ENCODE measurements at regions not wholly inside any gene's neighbourhood (a gene's known extent, or its start where the extent isn't known, plus 50 kb on each side); places are given as distances from the start of the nearest gene placed in this dataset.
A peak's percentile ranks its signal among the peaks of the same experiment; 100 is the strongest.
"Not testable (repeated sequence)": the region's sequence is repeated elsewhere in the genome, so short reads cannot be mapped to it uniquely, and the experiment has no call there.

GRCh38 chr13:19123502-19123901 is 58.1 kb downstream of the TUBA3C start:
- DNase-seq, result no peak
- H3K36me3 Mint-ChIP-seq (ENCODE audit: low read depth), result no peaks in the 10 kb centered on the region
- ChIA-PET POLR2A (no interaction called here), CTCF (no interaction called here)
- peaks cover 1% of the 10 kb centered on the region for H3K9me3 Mint-ChIP-seq
- H3K4me1 Mint-ChIP-seq, result no peaks in the 10 kb centered on the region
- H3K4me3 Mint-ChIP-seq, result no peak overlapping the region
- H3K27me3 Mint-ChIP-seq, result peaks cover 3% of the 10 kb centered on the region
- no peak overlapping the region for H3K27ac Mint-ChIP-seq

DNA sequence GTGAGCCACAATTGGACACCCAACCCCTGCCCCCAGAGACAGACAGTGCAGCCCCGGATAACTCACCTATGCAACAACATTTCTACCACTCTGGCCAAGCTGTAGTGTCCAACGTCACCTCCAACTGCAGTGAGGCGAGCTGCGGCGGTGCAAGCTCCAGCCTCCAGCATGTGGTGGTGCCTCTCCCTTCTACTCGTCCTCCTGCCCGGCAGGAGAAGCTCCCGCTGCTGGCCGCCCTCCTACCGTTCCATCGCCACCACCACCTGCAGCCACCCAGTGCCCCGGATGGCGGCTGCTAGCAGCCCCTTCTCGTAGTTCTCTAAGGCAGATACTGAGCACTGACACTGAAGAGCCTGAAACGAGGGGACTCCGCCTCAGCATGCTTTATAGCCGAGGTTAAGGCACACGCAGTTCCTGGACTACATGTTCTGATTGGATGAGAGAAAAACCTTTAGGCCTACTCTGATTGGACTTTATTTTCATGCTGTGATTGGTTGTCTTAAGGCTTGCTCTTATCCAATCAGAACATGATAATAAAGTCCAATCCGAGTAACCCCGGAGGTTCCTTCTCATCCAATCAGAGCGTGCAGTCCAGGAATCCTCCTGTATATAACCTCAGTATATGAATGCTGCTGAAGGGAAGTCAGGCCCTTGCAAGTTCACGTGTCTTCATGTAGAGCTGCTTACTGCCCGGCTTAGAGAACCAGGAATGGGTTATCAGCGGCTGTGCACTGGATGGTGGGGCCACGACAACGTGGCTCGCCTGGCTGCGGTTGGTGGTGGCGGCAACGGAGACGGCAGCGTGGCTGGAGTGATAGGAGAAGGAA is 63.5 kb downstream of the TUBA3C start:
- no peak for DNase-seq
- Mint-ChIP-seq H3K36me3 (ENCODE audit: low read depth) (no peaks in the 10 kb centered on the region), H3K4me1 (no peaks in the 10 kb centered on the region), H3K4me3 (no peak overlapping the region), H3K27ac (no peak overlapping the region), H3K27me3 (no peaks in the 10 kb centered on the region), H3K9me3 (peaks cover 1% of the 10 kb centered on the region)
- ChIA-PET CTCF (no interaction called here), POLR2A (no interaction called here)

DNA sequence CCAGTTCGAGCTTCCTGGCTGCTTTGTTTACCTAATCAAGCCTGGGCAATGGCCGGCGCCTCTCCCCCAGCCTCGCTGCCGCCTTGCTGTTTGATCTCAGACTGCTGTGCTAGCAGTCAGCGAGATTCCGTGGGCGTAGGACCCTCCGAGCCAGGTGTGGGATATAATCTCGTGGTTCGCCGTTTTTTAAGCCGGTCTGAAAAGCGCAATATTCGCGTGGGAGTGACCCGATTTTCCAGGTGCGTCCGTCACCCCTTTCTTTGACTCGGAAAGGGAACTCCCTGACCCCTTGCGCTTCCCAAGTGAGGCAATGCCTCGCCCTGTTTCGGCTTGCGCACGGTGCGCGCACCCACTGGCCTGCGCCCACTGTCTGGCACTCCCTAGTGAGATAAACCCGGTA is 72.4 kb downstream of the TUBA3C start:
- CTCF ChIA-PET; H3K27me3 Mint-ChIP-seq; H3K4me1 Mint-ChIP-seq; H3K9me3 Mint-ChIP-seq; H3K36me3 Mint-ChIP-seq (ENCODE audit: low read depth); DNase-seq; POLR2A ChIA-PET; H3K27ac Mint-ChIP-seq: not testable (repeated sequence)
- peak overlapping the region; percentile 36 for H3K4me3 Mint-ChIP-seq

GRCh38 chr13:19103140-19103539 is 78.5 kb downstream of the TUBA3C start:
- H3K4me3 Mint-ChIP-seq, result no peak overlapping the region
- H3K36me3 Mint-ChIP-seq (ENCODE audit: low read depth), result no peaks in the 10 kb centered on the region
- no peak overlapping the region for H3K27ac Mint-ChIP-seq
- no peaks in the 10 kb centered on the region for H3K9me3 Mint-ChIP-seq
- POLR2A ChIA-PET, result no interaction called here
- DNase-seq, result no peak
- H3K4me1 Mint-ChIP-seq, result no peaks in the 10 kb centered on the region
- H3K27me3 Mint-ChIP-seq, result no peaks in the 10 kb centered on the region
- CTCF ChIA-PET, result no interaction called here

DNA sequence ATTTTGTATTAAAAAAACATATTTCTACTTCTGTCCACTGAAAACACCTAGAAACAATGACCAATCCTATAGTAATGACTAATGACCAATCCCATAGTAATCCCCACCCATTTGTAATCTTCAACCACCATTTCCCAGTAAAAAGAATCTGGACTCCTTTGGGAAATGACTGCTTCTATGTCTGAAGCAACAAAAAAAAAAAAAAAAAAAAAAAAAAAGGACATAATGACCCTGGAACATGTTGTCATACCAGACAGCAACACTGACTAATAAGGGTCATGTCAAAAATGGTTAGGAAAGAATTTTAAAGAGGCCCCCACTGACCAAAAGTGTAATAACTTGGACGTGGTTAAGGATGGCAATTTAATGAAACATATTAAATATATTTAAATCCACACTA is 88.3 kb downstream of the TUBA3C start:
- no peak for DNase-seq
- Mint-ChIP-seq H3K36me3 (ENCODE audit: low read depth) (no peaks in the 10 kb centered on the region), H3K9me3 (no peaks in the 10 kb centered on the region), H3K27me3 (no peaks in the 10 kb centered on the region), H3K27ac (no peak overlapping the region), H3K4me3 (no peak overlapping the region), H3K4me1 (no peaks in the 10 kb centered on the region)
- ChIA-PET POLR2A (no interaction called here), CTCF (interaction anchor here (0.6 kb wide), 1 partner anchor 268 kb away, joined by 4 read pairs; no protein-coding TSS in a partner anchor)

DNA sequence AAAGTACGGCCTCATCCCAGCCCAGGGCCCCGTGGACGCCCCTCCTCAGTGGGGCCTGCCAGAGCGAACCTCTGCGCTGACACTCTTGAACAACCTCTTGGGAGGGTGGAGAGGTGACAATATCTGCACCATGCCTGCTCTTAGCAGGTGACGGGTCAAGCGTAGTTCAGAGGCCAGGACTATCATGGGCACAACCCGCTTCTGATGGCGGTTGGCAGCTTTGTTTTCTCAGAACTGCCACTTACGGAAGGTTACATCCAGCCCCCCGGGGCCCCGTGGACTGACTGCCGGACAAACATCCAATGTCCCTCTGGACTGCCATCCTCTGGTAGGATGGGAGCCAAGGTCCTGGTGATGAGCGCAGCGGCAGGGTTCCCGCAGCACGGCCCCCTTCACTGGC is 91.1 kb downstream of the TUBA3C start:
- POLR2A ChIA-PET, result no interaction called here

GRCh38 chr13:19089315-19089714 is 92.3 kb downstream of the TUBA3C start:
- DNase-seq, result peak; percentile 8
- Mint-ChIP-seq H3K9me3 (no peaks in the 10 kb centered on the region), H3K36me3 (ENCODE audit: low read depth) (no peaks in the 10 kb centered on the region), H3K4me3 (no peak overlapping the region), H3K27ac (no peak overlapping the region), H3K27me3 (no peaks in the 10 kb centered on the region), H3K4me1 (no peaks in the 10 kb centered on the region)
- ChIA-PET CTCF (no interaction called here), POLR2A (no interaction called here)

More for the DNA sequence above, 91.1 kb downstream of the TUBA3C start:
- no peaks in the 10 kb centered on the region for H3K27me3 Mint-ChIP-seq
- CTCF ChIA-PET, result no interaction called here
- no peak overlapping the region for H3K27ac Mint-ChIP-seq
- DNase-seq, result no peak
- no peaks in the 10 kb centered on the region for H3K9me3 Mint-ChIP-seq
- no peak overlapping the region for H3K4me3 Mint-ChIP-seq
- H3K36me3 Mint-ChIP-seq (ENCODE audit: low read depth), result no peaks in the 10 kb centered on the region
- H3K4me1 Mint-ChIP-seq, result no peaks in the 10 kb centered on the region

GRCh38 chr13:19088416-19088815 is 93.2 kb downstream of the TUBA3C start:
- Mint-ChIP-seq H3K9me3 (no peaks in the 10 kb centered on the region), H3K4me3 (no peak overlapping the region), H3K4me1 (no peaks in the 10 kb centered on the region), H3K27me3 (no peaks in the 10 kb centered on the region), H3K36me3 (ENCODE audit: low read depth) (no peaks in the 10 kb centered on the region), H3K27ac (no peak overlapping the region)
- POLR2A ChIA-PET, result no interaction called here
- CTCF ChIA-PET, result no interaction called here
- DNase-seq, result no peak

GRCh38 chr13:19085876-19086275 is 95.7 kb downstream of the TUBA3C start:
- Mint-ChIP-seq H3K9me3 (no peaks in the 10 kb centered on the region), H3K4me3 (no peak overlapping the region), H3K27ac (no peak overlapping the region), H3K36me3 (ENCODE audit: low read depth) (no peaks in the 10 kb centered on the region), H3K4me1 (no peaks in the 10 kb centered on the region), H3K27me3 (peaks cover 3% of the 10 kb centered on the region)
- ChIA-PET POLR2A (no interaction called here), CTCF (no interaction called here)
- no peak for DNase-seq

DNA sequence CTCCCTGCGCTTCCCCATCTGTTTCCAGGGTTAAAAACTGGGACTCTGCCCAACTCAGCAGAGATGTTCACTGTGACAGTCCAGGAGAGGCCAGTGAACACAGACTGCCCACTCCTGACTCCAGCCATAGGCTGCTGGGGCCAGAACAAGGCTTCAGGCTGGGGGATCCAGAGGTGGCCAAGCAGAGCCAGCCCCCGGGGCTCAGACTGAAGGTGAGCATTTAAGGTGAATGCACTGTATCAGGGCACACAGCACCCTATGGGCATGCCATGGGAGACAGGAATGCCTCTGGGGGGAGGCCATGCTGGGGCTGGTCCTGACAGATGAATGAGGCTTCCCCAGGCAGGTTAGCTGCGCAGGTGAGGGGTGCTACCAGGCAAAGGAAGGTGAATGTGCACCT is 96.4 kb downstream of the TUBA3C start:
- peaks cover 3% of the 10 kb centered on the region for H3K27me3 Mint-ChIP-seq
- H3K9me3 Mint-ChIP-seq, result no peaks in the 10 kb centered on the region
- no peaks in the 10 kb centered on the region for H3K36me3 Mint-ChIP-seq (ENCODE audit: low read depth)
- DNase-seq, result no peak
- POLR2A ChIA-PET, result no interaction called here
- no peak overlapping the region for H3K4me3 Mint-ChIP-seq
- H3K4me1 Mint-ChIP-seq, result no peaks in the 10 kb centered on the region
- H3K27ac Mint-ChIP-seq, result no peak overlapping the region
- CTCF ChIA-PET, result no interaction called here

DNA sequence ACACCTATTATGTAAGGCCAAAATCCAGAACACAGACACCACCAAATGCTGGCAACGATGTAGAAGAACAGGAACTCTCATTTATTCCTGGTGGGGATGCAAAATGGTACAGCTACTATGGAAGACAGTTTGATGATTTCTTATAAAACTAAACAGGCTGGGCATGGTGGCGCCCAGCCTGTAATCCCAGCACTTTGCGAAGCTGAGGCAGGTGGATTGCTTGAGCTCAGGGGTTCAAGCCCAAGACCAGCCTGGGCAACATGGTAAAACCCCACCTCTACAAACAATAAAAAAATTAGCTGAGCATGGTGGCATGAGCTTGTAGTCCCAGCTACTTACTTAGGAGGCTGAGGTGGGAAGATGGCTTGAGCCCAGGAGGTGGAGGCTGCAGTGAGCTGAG is 98.3 kb downstream of the TUBA3C start:
- H3K9me3 Mint-ChIP-seq, result peaks cover 4% of the 10 kb centered on the region
- POLR2A ChIA-PET, result no interaction called here

DNA sequence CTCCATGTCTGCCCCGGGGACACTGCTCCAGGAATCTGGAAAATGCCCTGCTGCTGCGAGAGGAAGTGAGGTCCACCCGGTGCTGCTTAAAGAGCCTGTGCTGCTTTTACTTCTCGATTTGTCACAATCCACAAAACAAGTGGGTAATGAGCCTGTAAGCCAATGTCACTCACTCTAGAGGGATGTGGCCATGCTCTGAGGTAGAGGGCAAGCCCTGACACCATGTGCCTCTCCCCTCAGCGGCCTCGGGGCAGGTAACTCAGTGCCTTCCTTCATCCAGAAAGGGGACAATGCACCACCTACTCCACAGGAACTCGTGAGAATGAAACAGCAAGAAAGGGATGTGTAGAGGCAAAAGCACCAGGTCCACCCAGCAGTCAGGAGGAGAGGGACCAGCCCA is 106.2 kb downstream of the TUBA3C start:
- H3K4me1 Mint-ChIP-seq, result no peaks in the 10 kb centered on the region
- no peak overlapping the region for H3K4me3 Mint-ChIP-seq
- H3K27me3 Mint-ChIP-seq, result no peaks in the 10 kb centered on the region
- no peak for DNase-seq
- H3K36me3 Mint-ChIP-seq (ENCODE audit: low read depth), result no peaks in the 10 kb centered on the region
- no peak overlapping the region for H3K27ac Mint-ChIP-seq
- POLR2A ChIA-PET, result no interaction called here
- CTCF ChIA-PET, result no interaction called here
- H3K9me3 Mint-ChIP-seq, result peaks cover 7% of the 10 kb centered on the region

More for the DNA sequence above, 98.3 kb downstream of the TUBA3C start:
- Mint-ChIP-seq H3K27ac (no peak overlapping the region), H3K36me3 (ENCODE audit: low read depth) (no peaks in the 10 kb centered on the region), H3K27me3 (peaks cover 3% of the 10 kb centered on the region), H3K4me1 (no peaks in the 10 kb centered on the region), H3K4me3 (no peak overlapping the region)
- no peak for DNase-seq
- CTCF ChIA-PET, result no interaction called here

DNA sequence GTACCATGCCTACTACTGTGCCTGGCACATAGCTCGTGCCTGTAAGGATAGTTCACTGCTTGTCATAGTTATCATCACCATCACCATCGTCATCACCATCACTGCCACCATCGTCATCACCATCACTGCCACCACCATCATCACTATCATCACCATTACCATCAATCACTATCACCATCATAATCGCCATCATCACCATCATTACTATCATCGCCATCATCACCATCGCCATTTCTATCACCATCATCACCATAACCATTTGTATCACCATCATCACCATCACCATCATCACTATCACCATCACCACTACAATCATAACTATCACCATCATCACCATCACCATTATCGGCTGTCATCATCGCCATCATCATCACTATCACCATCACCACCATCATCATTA is 107.1 kb downstream of the TUBA3C start:
- H3K27me3 Mint-ChIP-seq, result no peaks in the 10 kb centered on the region
- H3K36me3 Mint-ChIP-seq (ENCODE audit: low read depth), result no peaks in the 10 kb centered on the region
- H3K27ac Mint-ChIP-seq, result no peak overlapping the region
- no peak overlapping the region for H3K4me3 Mint-ChIP-seq
- no peak for DNase-seq
- ChIA-PET POLR2A (no interaction called here), CTCF (no interaction called here)
- no peaks in the 10 kb centered on the region for H3K4me1 Mint-ChIP-seq
- H3K9me3 Mint-ChIP-seq, result peaks cover 7% of the 10 kb centered on the region

GRCh38 chr13:19074106-19074505 is 107.5 kb downstream of the TUBA3C start:
- H3K27me3 Mint-ChIP-seq; H3K4me1 Mint-ChIP-seq; DNase-seq; H3K4me3 Mint-ChIP-seq; CTCF ChIA-PET; H3K36me3 Mint-ChIP-seq (ENCODE audit: low read depth); H3K9me3 Mint-ChIP-seq; POLR2A ChIA-PET; H3K27ac Mint-ChIP-seq: not testable (repeated sequence)

All from activated CD4-positive, alpha-beta T cell treated with anti-CD3 and anti-CD28 coated beads, Interleukin-2, amount 10 ng/mL, durations not matched to agents 7 days and 5 days (primary cell).